BLaER1 treated with 17β-estradiol and CSF1 and Interleukin-3, amounts not matched to agents 10 nM and 100 nM (cell line): ENCODE measurements at regions not wholly inside any gene's neighbourhood (a gene's known extent, or its start where the extent isn't known, plus 50 kb on each side); places are given as distances from the start of the nearest gene placed in this dataset.
"Not testable (repeated sequence)": the region's sequence is repeated elsewhere in the genome, so short reads cannot be mapped to it uniquely, and the experiment has no call there.

Source experiments
- H3K27ac ChIP-seq, 11 experiments: shearing (Covaris generic); formaldehyde crosslinking; 2 replicates each; pipeline ENCODE4 v1.8.1; 2022
- H3K27me3 ChIP-seq, 11 experiments: shearing (Covaris generic); formaldehyde crosslinking; 2 replicates each; pipeline ENCODE4 v1.8.1; 2022
- H3K36me3 ChIP-seq, 11 experiments: shearing (Covaris generic); formaldehyde crosslinking; 2 replicates each; pipeline ENCODE4 v1.8.1; 2022
- H3K4me1 ChIP-seq, 10 experiments: shearing (Covaris generic); formaldehyde crosslinking; 2 replicates each; pipeline ENCODE4 v1.8.1; 2022
- H3K4me2 ChIP-seq, 11 experiments: shearing (Covaris generic); formaldehyde crosslinking; 2 replicates each; pipeline ENCODE4 v1.8.1; 2022
- H3K4me3 ChIP-seq, 10 experiments: shearing (Covaris generic); formaldehyde crosslinking; 2 replicates each; pipeline ENCODE4 v1.8.1; 2022
- H3K9ac ChIP-seq, 11 experiments: shearing (Covaris generic); formaldehyde crosslinking; 2 replicates each; pipeline ENCODE4 v1.8.1; 2022
- H3K9me3 ChIP-seq, 11 experiments: shearing (Covaris generic); formaldehyde crosslinking; replicated peaks in 1 of 11; 2 replicates each; pipeline ENCODE4 v1.8.1; 2022
- H4K20me1 ChIP-seq, 11 experiments: shearing (Covaris generic); formaldehyde crosslinking; 2 replicates each; pipeline ENCODE4 v1.8.1; 2022
- Cebpa-rat ChIP-seq, 11 experiments: shearing (Covaris generic); IDR thresholded peaks; 2 replicates each; pipeline ENCODE4 v1.8.1; 2022

GRCh38 chr4:124143632-124144031 lies 568.9 kb downstream of the ANKRD50 start:
- H3K9me3 ChIP-seq = no peaks in the 10 kb centered on the region; a peak in 1 of 22 replicates
- no peak for TF ChIP-seq Cebpa-rat (IDR thresholded peaks at IDR 0.05)
- H3K4me1 ChIP-seq = no peaks in the 10 kb centered on the region
- no peaks in the 10 kb centered on the region for H4K20me1 ChIP-seq
- H3K36me3 ChIP-seq = no peaks in the 10 kb centered on the region
- no peak overlapping the region for H3K9ac ChIP-seq
- no peak overlapping the region for H3K27ac ChIP-seq
- H3K27me3 ChIP-seq = no peaks in the 10 kb centered on the region
- no peak overlapping the region for H3K4me3 ChIP-seq
- no peak overlapping the region for H3K4me2 ChIP-seq

GRCh38 chr4:124144238-124144654 lies 568.3 kb downstream of the ANKRD50 start:
- Histone ChIP-seq H3K9me3 (no peaks in the 10 kb centered on the region), H3K4me1 (no peaks in the 10 kb centered on the region), H3K9ac (no peak overlapping the region), H4K20me1 (no peaks in the 10 kb centered on the region), H3K27ac (no peak overlapping the region), H3K4me3 (no peak overlapping the region), H3K36me3 (no peaks in the 10 kb centered on the region), H3K4me2 (no peak overlapping the region), H3K27me3 (no peaks in the 10 kb centered on the region)
- no peak for TF ChIP-seq Cebpa-rat (IDR thresholded peaks at IDR 0.05)

- Histone ChIP-seq H3K27me3 (no peaks in the 10 kb centered on the region), H3K4me1 (no peaks in the 10 kb centered on the region), H3K9me3 (no peaks in the 10 kb centered on the region), H3K27ac (no peak overlapping the region), H3K4me2 (no peak overlapping the region), H4K20me1 (no peaks in the 10 kb centered on the region), H3K9ac (no peak overlapping the region), H3K36me3 (no peaks in the 10 kb centered on the region), H3K4me3 (no peak overlapping the region)
- TF ChIP-seq Cebpa-rat (IDR thresholded peaks at IDR 0.05) = no peak
Measured at GRCh38 chr4:124146068-124146467, 566.5 kb downstream of the ANKRD50 start.

- no peaks in the 10 kb centered on the region for H3K27me3 ChIP-seq
- TF ChIP-seq Cebpa-rat (IDR thresholded peaks at IDR 0.05) = no peak
- no peak overlapping the region for H3K27ac ChIP-seq
- no peak overlapping the region for H3K9ac ChIP-seq
- H3K4me2 ChIP-seq = no peak overlapping the region
- H3K4me3 ChIP-seq = no peak overlapping the region
- H4K20me1 ChIP-seq = no peaks in the 10 kb centered on the region
- H3K9me3 ChIP-seq = no peaks in the 10 kb centered on the region
- H3K36me3 ChIP-seq = no peaks in the 10 kb centered on the region
- H3K4me1 ChIP-seq = no peaks in the 10 kb centered on the region
Measured at GRCh38 chr4:124151031-124151430, 561.5 kb downstream of the ANKRD50 start.

GRCh38 chr4:124152132-124152531 lies 560.4 kb downstream of the ANKRD50 start:
- Histone ChIP-seq H3K4me2 (no peak overlapping the region), H3K27ac (no peak overlapping the region), H3K9me3 (no peaks in the 10 kb centered on the region), H4K20me1 (no peaks in the 10 kb centered on the region), H3K27me3 (no peaks in the 10 kb centered on the region), H3K36me3 (no peaks in the 10 kb centered on the region), H3K4me3 (no peak overlapping the region), H3K4me1 (no peaks in the 10 kb centered on the region), H3K9ac (no peak overlapping the region)
- no peak for TF ChIP-seq Cebpa-rat (IDR thresholded peaks at IDR 0.05)

GRCh38 chr4:124155239-124155638 lies 557.3 kb downstream of the ANKRD50 start:
- Histone ChIP-seq H3K9me3 (peaks cover 0 to 8% (median 0%) of the 10 kb centered on the region in 11 experiments; a peak in 3 of 22 replicates), H3K4me2 (no peak overlapping the region), H3K4me1 (no peaks in the 10 kb centered on the region), H3K27me3 (no peaks in the 10 kb centered on the region), H3K4me3 (no peak overlapping the region), H3K9ac (no peak overlapping the region), H3K36me3 (no peaks in the 10 kb centered on the region), H4K20me1 (no peaks in the 10 kb centered on the region), H3K27ac (no peak overlapping the region)
- no peak for TF ChIP-seq Cebpa-rat (IDR thresholded peaks at IDR 0.05)

- Histone ChIP-seq H3K4me2 (no peak overlapping the region), H3K27me3 (no peaks in the 10 kb centered on the region), H3K9ac (no peak overlapping the region), H3K27ac (no peak overlapping the region), H3K36me3 (no peaks in the 10 kb centered on the region), H4K20me1 (no peaks in the 10 kb centered on the region), H3K4me1 (no peaks in the 10 kb centered on the region), H3K4me3 (no peak overlapping the region), H3K9me3 (peaks cover 0 to 8% (median 0%) of the 10 kb centered on the region in 11 experiments; a peak in 3 of 22 replicates)
- no peak for TF ChIP-seq Cebpa-rat (IDR thresholded peaks at IDR 0.05)
Measured at GRCh38 chr4:124157396-124158083, 555.0 kb downstream of the ANKRD50 start.

- Histone ChIP-seq H3K9ac (no peak overlapping the region), H3K4me3 (no peak overlapping the region), H3K9me3 (peaks cover 0 to 10% (median 0%) of the 10 kb centered on the region in 11 experiments; a peak in 7 of 22 replicates), H3K27me3 (no peaks in the 10 kb centered on the region), H3K36me3 (no peaks in the 10 kb centered on the region), H4K20me1 (no peaks in the 10 kb centered on the region), H3K4me1 (no peaks in the 10 kb centered on the region), H3K27ac (no peak overlapping the region), H3K4me2 (no peak overlapping the region)
- no peak for TF ChIP-seq Cebpa-rat (IDR thresholded peaks at IDR 0.05)
Measured at GRCh38 chr4:124163401-124163800, 549.1 kb downstream of the ANKRD50 start.

GRCh38 chr4:124167602-124168001 lies 544.9 kb downstream of the ANKRD50 start:
- no peak overlapping the region for H3K4me2 ChIP-seq
- no peaks in the 10 kb centered on the region for H4K20me1 ChIP-seq
- H3K27me3 ChIP-seq = no peaks in the 10 kb centered on the region
- no peak overlapping the region for H3K4me3 ChIP-seq
- H3K9me3 ChIP-seq = peaks cover 0 to 22% (median 12%) of the 10 kb centered on the region in 11 experiments; a peak in 16 of 22 replicates
- H3K9ac ChIP-seq = no peak overlapping the region
- H3K4me1 ChIP-seq = no peaks in the 10 kb centered on the region
- TF ChIP-seq Cebpa-rat (IDR thresholded peaks at IDR 0.05) = no peak
- H3K36me3 ChIP-seq = no peaks in the 10 kb centered on the region
- no peak overlapping the region for H3K27ac ChIP-seq

GRCh38 chr4:124169524-124169923 lies 543.0 kb downstream of the ANKRD50 start:
- not testable (repeated sequence) for H3K4me2 ChIP-seq, H3K27me3 ChIP-seq, H4K20me1 ChIP-seq, H3K4me3 ChIP-seq, H3K9ac ChIP-seq, H3K36me3 ChIP-seq, H3K4me1 ChIP-seq, H3K27ac ChIP-seq
- peaks cover 0 to 22% (median 12%) of the 10 kb centered on the region in 11 experiments; a peak in 16 of 22 replicates for H3K9me3 ChIP-seq
